DLD1 (cell line): ENCODE measurements at regions not wholly inside any gene's neighbourhood (a gene's known extent, or its start where the extent isn't known, plus 50 kb on each side); places are given as distances from the start of the nearest gene placed in this dataset.

Experiments used
- in situ Hi-C: cut with HindIII; loops from 2 replicates; pipeline ENCODE4 v1.10.0; 2017; ENCODE audit warnings: low sequenced_read_pairs

- in situ Hi-C loops, result no loop called here
These were observed 616.9 kb downstream of the AJAP1 start for GRCh38 chr1:5271264-5271663.

GRCh38 chr1:5269901-5270300 is 615.5 kb downstream of the AJAP1 start:
- in situ Hi-C loops, result no loop called here

- in situ Hi-C loops, result no loop called here
These were observed 613.3 kb downstream of the AJAP1 start for GRCh38 chr1:5267603-5268235.

GRCh38 chr1:5265438-5266075 is 611.1 kb downstream of the AJAP1 start:
- in situ Hi-C loops, result no loop called here

- in situ Hi-C loops, result no loop called here
These were observed 610.1 kb downstream of the AJAP1 start for GRCh38 chr1:5264476-5264875.

- in situ Hi-C loops, result no loop called here
These were observed 602.4 kb downstream of the AJAP1 start for GRCh38 chr1:5256793-5257192.

- in situ Hi-C loops, result no loop called here
These were observed 600.6 kb downstream of the AJAP1 start for GRCh38 chr1:5254975-5255374.

GRCh38 chr1:5254131-5254725 is 599.8 kb downstream of the AJAP1 start:
- in situ Hi-C loops, result no loop called here

- in situ Hi-C loops, result no loop called here
These were observed 598.6 kb downstream of the AJAP1 start for GRCh38 chr1:5253036-5253435.

- in situ Hi-C loops, result no loop called here
These were observed 595.9 kb downstream of the AJAP1 start for GRCh38 chr1:5250336-5250735.

- in situ Hi-C loops, result no loop called here
These were observed 590.9 kb downstream of the AJAP1 start for GRCh38 chr1:5245348-5245747.

GRCh38 chr1:5244631-5245285 is 590.3 kb downstream of the AJAP1 start:
- in situ Hi-C loops, result no loop called here

- in situ Hi-C loops, result no loop called here
These were observed 588.4 kb downstream of the AJAP1 start for GRCh38 chr1:5242850-5243249.

GRCh38 chr1:5239911-5240310 is 585.5 kb downstream of the AJAP1 start:
- in situ Hi-C loops, result no loop called here

- in situ Hi-C loops, result no loop called here
These were observed 584.1 kb downstream of the AJAP1 start for GRCh38 chr1:5238351-5239130.

- in situ Hi-C loops, result no loop called here
These were observed 581.0 kb downstream of the AJAP1 start for GRCh38 chr1:5235355-5235899.

GRCh38 chr1:5232537-5232936 is 578.1 kb downstream of the AJAP1 start:
- in situ Hi-C loops, result no loop called here

GRCh38 chr1:5231541-5232315 is 577.3 kb downstream of the AJAP1 start:
- in situ Hi-C loops, result no loop called here

- in situ Hi-C loops, result no loop called here
These were observed 572.7 kb downstream of the AJAP1 start for GRCh38 chr1:5227114-5227513.
